ENCODE measurements at regions not wholly inside any gene's neighbourhood (a gene's known extent, or its start where the extent isn't known, plus 50 kb on each side); places are given as distances from the start of the nearest gene placed in this dataset.

DNA sequence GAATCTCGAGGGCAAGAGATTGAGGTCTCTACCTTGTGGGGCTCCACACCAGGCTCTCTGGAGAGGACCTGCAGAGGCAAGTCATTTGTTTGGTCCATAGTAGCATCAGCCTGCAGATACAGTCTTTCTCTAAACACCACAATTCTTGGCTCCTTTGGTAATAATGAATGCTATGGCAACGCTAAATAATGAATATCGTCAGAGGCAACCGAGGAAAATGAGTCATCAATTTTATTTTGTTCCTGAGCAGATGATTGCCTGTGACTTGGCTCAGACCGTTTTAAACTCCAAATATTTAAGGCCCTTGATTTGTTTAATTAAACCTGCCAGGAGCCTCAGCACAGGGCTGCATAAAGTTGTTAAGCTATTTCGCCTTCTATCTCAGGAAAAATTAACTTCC, 924.1 kb upstream of the TMEM132C start:
- TF ChIP-seq EZH2 (IDR thresholded peaks at IDR 0.05; ENCODE audit: insufficient read depth, poor library complexity, severe bottlenecking), result no peak
- TF ChIP-seq EZH2phosphoT487 (IDR thresholded peaks at IDR 0.05; ENCODE audit: insufficient read depth, low read depth), result no peak

Measured in GM23248 (cell line).